Astrocyte (in vitro differentiated cells and primary cell): ENCODE measurements at regions not wholly inside any gene's neighbourhood (a gene's known extent, or its start where the extent isn't known, plus 50 kb on each side); places are given as distances from the start of the nearest gene placed in this dataset.
A peak's percentile ranks its signal among the peaks of the same experiment; 100 is the strongest.

ENCODE experiments used
- DNase-seq: peaks from one replicate; pipeline ENCODE4 v3.0.0-alpha.2; 2010; ENCODE audit warnings: low read depth
- FAIRE-seq: peaks from 2 replicates; lab custom pipeline; 2011; peaks lifted over from hg19 to GRCh38; lab: Jason Lieb, UNC
- H2AFZ ChIP-seq: 2 replicates; pipeline ENCODE4 v1.6.0; 2012; ENCODE audit warnings: low read depth, low read length, inconsistent platforms
- H3K27ac ChIP-seq: 2 replicates; pipeline ENCODE4 v1.5.1; 2011; ENCODE audit warnings: low read depth, low read length, inconsistent platforms
- H3K27me3 ChIP-seq: 2 replicates; pipeline ENCODE4 v1.6.0; 2011; ENCODE audit warnings: low read length, inconsistent platforms; ENCODE audit not compliant: insufficient read depth
- H3K36me3 ChIP-seq: 2 replicates; pipeline ENCODE4 v1.5.1; 2011; ENCODE audit warnings: low read length, inconsistent platforms; ENCODE audit not compliant: insufficient read depth
- H3K4me1 ChIP-seq: 2 replicates; pipeline ENCODE4 v1.5.1; 2011; ENCODE audit warnings: low read length, inconsistent platforms; ENCODE audit not compliant: insufficient read depth
- H3K4me2 ChIP-seq: 2 replicates; pipeline ENCODE4 v1.6.0; 2012; ENCODE audit warnings: low read length, inconsistent platforms
- H3K4me3 ChIP-seq: 2 replicates; pipeline ENCODE4 v1.5.1; 2011; ENCODE audit warnings: low read depth, mild to moderate bottlenecking, low read length, inconsistent platforms; ENCODE audit not compliant: insufficient read depth
- H3K79me2 ChIP-seq: 2 replicates; pipeline ENCODE4 v1.6.0; 2012; ENCODE audit warnings: mild to moderate bottlenecking, low read length, inconsistent platforms; ENCODE audit not compliant: insufficient read depth
- H3K9ac ChIP-seq: 2 replicates; pipeline ENCODE4 v1.6.0; 2012; ENCODE audit warnings: mild to moderate bottlenecking, low read length, inconsistent platforms
- H3K9me3 ChIP-seq: 2 replicates; pipeline ENCODE4 v1.5.1; 2012; ENCODE audit warnings: low read depth, mild to moderate bottlenecking, low read length, inconsistent platforms; ENCODE audit not compliant: insufficient read depth
- H4K20me1 ChIP-seq: 2 replicates; pipeline ENCODE4 v1.6.0; 2012; ENCODE audit warnings: low read length, inconsistent platforms; ENCODE audit not compliant: insufficient read depth
- H3K27ac Mint-ChIP-seq: one replicate; pipeline ENCODE4 v1.8.0; 2021; ENCODE audit warnings: mild to moderate bottlenecking, mixed read lengths; ENCODE audit not compliant: unreplicated experiment
- H3K27me3 Mint-ChIP-seq: one replicate; pipeline ENCODE4 v1.8.0; 2021; ENCODE audit warnings: low read depth, mixed read lengths; ENCODE audit not compliant: unreplicated experiment
- H3K36me3 Mint-ChIP-seq: one replicate; pipeline ENCODE4 v1.8.0; 2021; ENCODE audit warnings: low read depth, mixed read lengths; ENCODE audit not compliant: unreplicated experiment
- H3K4me1 Mint-ChIP-seq: one replicate; pipeline ENCODE4 v1.8.0; 2021; ENCODE audit warnings: low read depth, mixed read lengths; ENCODE audit not compliant: unreplicated experiment
- H3K4me3 Mint-ChIP-seq: one replicate; pipeline ENCODE4 v1.8.0; 2021; ENCODE audit warnings: mild to moderate bottlenecking, moderate library complexity, mixed read lengths; ENCODE audit not compliant: unreplicated experiment
- H3K9me3 Mint-ChIP-seq: one replicate; pipeline ENCODE4 v1.8.0; 2021; ENCODE audit warnings: mild to moderate bottlenecking, mixed read lengths; ENCODE audit not compliant: unreplicated experiment
- CTCF ChIP-seq: IDR thresholded peaks from 2 replicates; pipeline ENCODE4 v1.5.1; 2011; ENCODE audit warnings: low read depth, mild to moderate bottlenecking, inconsistent platforms, low read length, moderate library complexity; ENCODE audit not compliant: insufficient read depth
- EZH2 ChIP-seq: IDR thresholded peaks from 2 replicates; pipeline ENCODE4 v1.6.1; 2012; ENCODE audit warnings: mild to moderate bottlenecking, low read length, inconsistent platforms; ENCODE audit not compliant: insufficient read depth

GRCh38 chr13:86085890-86086289, 286.7 kb upstream of the SLITRK6 start:
- no peak overlapping the region for H3K27ac Mint-ChIP-seq
- H3K27me3 Mint-ChIP-seq: no peaks in the 10 kb centered on the region
- peaks cover 2% of the 10 kb centered on the region for H3K4me1 Mint-ChIP-seq
- no peaks in the 10 kb centered on the region for H3K36me3 Mint-ChIP-seq
- FAIRE-seq (no peak), DNase-seq (no peak)
- H3K27ac ChIP-seq: no peak overlapping the region
- H3K4me2 ChIP-seq: no peak overlapping the region
- H3K9me3 Mint-ChIP-seq: no peaks in the 10 kb centered on the region
- TF ChIP-seq CTCF (peak; percentile 9), EZH2 (no peak)
- H3K4me3 Mint-ChIP-seq: no peak overlapping the region
- no peaks in the 10 kb centered on the region for H3K27me3 ChIP-seq
- H3K4me3 ChIP-seq: no peak overlapping the region
- H3K79me2 ChIP-seq: no peaks in the 10 kb centered on the region
- no peak overlapping the region for H3K9ac ChIP-seq
- H3K36me3 ChIP-seq: no peaks in the 10 kb centered on the region
- H3K9me3 ChIP-seq: no peaks in the 10 kb centered on the region
- H4K20me1 ChIP-seq: no peaks in the 10 kb centered on the region
- H3K4me1 ChIP-seq: no peaks in the 10 kb centered on the region
- H2AFZ ChIP-seq: no peak overlapping the region

- FAIRE-seq: no peak
- no peak overlapping the region for H3K27ac ChIP-seq
- H3K79me2 ChIP-seq: no peaks in the 10 kb centered on the region
- no peaks in the 10 kb centered on the region for H3K27me3 ChIP-seq
- no peak for DNase-seq
- H3K36me3 Mint-ChIP-seq: no peaks in the 10 kb centered on the region
- TF ChIP-seq CTCF (no peak), EZH2 (no peak)
- no peaks in the 10 kb centered on the region for H3K9me3 ChIP-seq
- H3K4me3 ChIP-seq: no peak overlapping the region
- no peaks in the 10 kb centered on the region for H4K20me1 ChIP-seq
- H3K36me3 ChIP-seq: no peaks in the 10 kb centered on the region
- no peak overlapping the region for H3K9ac ChIP-seq
- no peak overlapping the region for H3K27ac Mint-ChIP-seq
- peaks cover under 1% of the 10 kb centered on the region for H3K4me1 Mint-ChIP-seq
- no peak overlapping the region for H3K4me2 ChIP-seq
- no peak overlapping the region for H2AFZ ChIP-seq
- H3K4me3 Mint-ChIP-seq: no peak overlapping the region
- H3K4me1 ChIP-seq: no peaks in the 10 kb centered on the region
- no peaks in the 10 kb centered on the region for H3K27me3 Mint-ChIP-seq
- no peaks in the 10 kb centered on the region for H3K9me3 Mint-ChIP-seq
Observed at GRCh38 chr13:86082121-86082520, 282.9 kb upstream of the SLITRK6 start.

- Mint-ChIP-seq H3K36me3 (no peaks in the 10 kb centered on the region), H3K27ac (no peak overlapping the region), H3K27me3 (no peaks in the 10 kb centered on the region), H3K4me1 (no peaks in the 10 kb centered on the region), H3K9me3 (no peaks in the 10 kb centered on the region), H3K4me3 (no peak overlapping the region)
- Histone ChIP-seq H4K20me1 (no peaks in the 10 kb centered on the region), H3K4me1 (no peaks in the 10 kb centered on the region), H3K4me3 (no peak overlapping the region), H3K79me2 (no peaks in the 10 kb centered on the region), H3K9me3 (no peaks in the 10 kb centered on the region), H2AFZ (no peak overlapping the region), H3K27me3 (no peaks in the 10 kb centered on the region), H3K4me2 (no peak overlapping the region), H3K9ac (no peak overlapping the region), H3K36me3 (no peaks in the 10 kb centered on the region), H3K27ac (no peak overlapping the region)
- no peak for FAIRE-seq
- DNase-seq: no peak
- no peak for TF ChIP-seq CTCF
- TF ChIP-seq EZH2: no peak
Observed at GRCh38 chr13:86080340-86080995, 281.2 kb upstream of the SLITRK6 start.
